ENCODE measurements at regions not wholly inside any gene's neighbourhood (a gene's known extent, or its start where the extent isn't known, plus 50 kb on each side); places are given as distances from the start of the nearest gene placed in this dataset.

GRCh38 chr3:110789315-110789714 is 282.3 kb upstream of the NECTIN3 start:
- Histone ChIP-seq H3K27ac (ENCODE audit: control insufficient read depth, insufficient read depth) (no peak overlapping the region), H3K27me3 (replicated peaks in 1 of 2; ENCODE audit: control insufficient read depth in 2 of 2, insufficient read depth in 2 of 2, low read length in 1 of 2) (no peaks in the 10 kb centered on the region), H4K20me1 (ENCODE audit: control insufficient read depth, insufficient read depth) (no peaks in the 10 kb centered on the region), H2AFZ (ENCODE audit: control insufficient read depth, low read depth, low read length) (no peak overlapping the region), H3K9me3 (replicated peaks; ENCODE audit: control insufficient read depth, insufficient read depth, low read length) (no peaks in the 10 kb centered on the region), H3K4me3 (no peak overlapping the region), H3K4me2 (ENCODE audit: control insufficient read depth, insufficient read depth) (no peak overlapping the region), H3K79me2 (ENCODE audit: control insufficient read depth, insufficient read depth, low read length) (no peaks in the 10 kb centered on the region), H3K9ac (ENCODE audit: control insufficient read depth, insufficient read depth, low read length) (no peak overlapping the region), H3K4me1 (ENCODE audit: control insufficient read depth, insufficient read depth, low read length) (no peaks in the 10 kb centered on the region), H3K36me3 (ENCODE audit: control insufficient read depth in 2 of 2, insufficient read depth in 2 of 2, low read length in 1 of 2) (no peaks in the 10 kb centered on the region)
- WGBS (ENCODE audit: insufficient coverage, insufficient replicate concordance, low lambda C conversion rate, missing lambda C conversion rate) = 44% methylated on average over 2 of the region's 2 CpGs
- ChIA-PET SMC1A (ENCODE audit: uncharacterized antibody, unreplicated experiment) (interaction anchor here (1.2 kb wide), 1 partner anchor 12 kb away, joined by 4 read pairs; no protein-coding TSS in a partner anchor), CTCF (interaction anchor here (0.8 kb wide), 1 partner anchor 503 kb away, joined by 3 read pairs; no protein-coding TSS in a partner anchor), RAD21 (ENCODE audit: unreplicated experiment) (no interaction called here), POLR2A (no interaction called here)
- ATAC-seq (no peak), DNase-seq (ENCODE audit: low read depth, low spot score) (no peak), FAIRE-seq (no peak)
- no TSS peak for BruUV-seq (replicated peaks)
- TF ChIP-seq KDM1A (IDR thresholded peaks at IDR 0.05; ENCODE audit: borderline replicate concordance) (no peak), NFYA (IDR thresholded peaks at IDR 0.05; ENCODE audit: borderline replicate concordance, low read depth, low read length) (no peak)
- in situ Hi-C loops (cut with MboI) = no loop called here
- intact Hi-C loops (cut with micrococcal nuclease; ENCODE audit: unreplicated experiment) = no loop called here

DNA sequence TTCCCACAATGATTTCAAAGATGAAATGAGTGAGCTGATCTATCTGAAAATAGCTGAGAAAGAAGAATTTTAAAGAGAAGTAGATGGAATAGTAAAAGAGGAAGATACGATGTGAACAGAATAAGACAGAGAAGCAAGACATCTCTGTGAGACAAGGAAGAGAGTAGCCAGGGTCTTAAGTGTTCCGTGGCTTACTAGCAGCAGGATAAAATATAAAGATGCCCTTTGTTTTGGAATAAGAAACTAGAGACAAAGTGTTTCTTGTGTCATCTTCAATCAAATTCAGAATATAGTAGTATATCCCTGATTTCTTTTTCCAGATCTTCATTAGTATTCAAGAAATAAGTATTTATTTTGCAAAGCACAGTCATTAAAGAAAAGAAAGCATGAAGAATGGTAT is 281.0 kb upstream of the NECTIN3 start:
- no peaks in the 10 kb centered on the region for H4K20me1 ChIP-seq (ENCODE audit: control insufficient read depth, insufficient read depth)
- CTCF ChIA-PET = no interaction called here
- no peaks in the 10 kb centered on the region for H3K36me3 ChIP-seq (ENCODE audit: control insufficient read depth in 2 of 2, insufficient read depth in 2 of 2, low read length in 1 of 2)
- H3K4me3 ChIP-seq = no peak overlapping the region
- ATAC-seq (no peak), DNase-seq (ENCODE audit: low read depth, low spot score) (no peak), FAIRE-seq (no peak)
- no peak overlapping the region for H2AFZ ChIP-seq (ENCODE audit: control insufficient read depth, low read depth, low read length)
- H3K4me1 ChIP-seq (ENCODE audit: control insufficient read depth, insufficient read depth, low read length) = no peaks in the 10 kb centered on the region
- no peak overlapping the region for H3K4me2 ChIP-seq (ENCODE audit: control insufficient read depth, insufficient read depth)
- WGBS (ENCODE audit: insufficient coverage, insufficient replicate concordance, low lambda C conversion rate, missing lambda C conversion rate) = 0% methylated on average over 2 of the region's 2 CpGs
- no peak overlapping the region for H3K9ac ChIP-seq (ENCODE audit: control insufficient read depth, insufficient read depth, low read length)
- H3K27ac ChIP-seq (ENCODE audit: control insufficient read depth, insufficient read depth) = no peak overlapping the region
- no peaks in the 10 kb centered on the region for H3K79me2 ChIP-seq (ENCODE audit: control insufficient read depth, insufficient read depth, low read length)
- in situ Hi-C loops (cut with MboI) = no loop called here
- H3K9me3 ChIP-seq (replicated peaks; ENCODE audit: control insufficient read depth, insufficient read depth, low read length) = no peaks in the 10 kb centered on the region
- no peaks in the 10 kb centered on the region for H3K27me3 ChIP-seq (replicated peaks in 1 of 2; ENCODE audit: control insufficient read depth in 2 of 2, insufficient read depth in 2 of 2, low read length in 1 of 2)
- TF ChIP-seq ZNF274 (IDR thresholded peaks at IDR 0.05; ENCODE audit: insufficient read depth, insufficient read length) (no peak), LARP7 (IDR thresholded peaks at IDR 0.05) (no peak), NFIC (IDR thresholded peaks at IDR 0.05; ENCODE audit: low read depth, low read length) (no peak), ZBTB33 (IDR thresholded peaks at IDR 0.05) (no peak), ETV6 (conservative IDR thresholded peaks at IDR 0.05 in 1 of 2, IDR thresholded peaks at IDR 0.05 in 1 of 2; ENCODE audit: borderline replicate concordance in 1 of 2, low read depth in 1 of 2) (no peak), SMAD1 (IDR thresholded peaks at IDR 0.05; ENCODE audit: low read depth, partially characterized antibody) (no peak)
- no TSS peak for BruUV-seq (replicated peaks)
- POLR2A ChIA-PET = no interaction called here
- RAD21 ChIA-PET (ENCODE audit: unreplicated experiment) = no interaction called here
- intact Hi-C loops (cut with micrococcal nuclease; ENCODE audit: unreplicated experiment) = no loop called here
- SMC1A ChIA-PET (ENCODE audit: uncharacterized antibody, unreplicated experiment) = interaction anchor here (1.0 to 1.2 kb wide), 2 partner anchors 9 to 24 kb away, joined by 3 to 4 read pairs; no protein-coding TSS in a partner anchor

Data from GM12878 (cell line).